AG10803 (cell line): ENCODE measurements at regions not wholly inside any gene's neighbourhood (a gene's known extent, or its start where the extent isn't known, plus 50 kb on each side); places are given as distances from the start of the nearest gene placed in this dataset.
"Not testable (repeated sequence)": the region's sequence is repeated elsewhere in the genome, so short reads cannot be mapped to it uniquely, and the experiment has no call there.

Experiments used
- DNase-seq: peaks from one replicate; pipeline ENCODE4 v3.0.0; 2010; ENCODE audit warnings: low read depth
- H3K4me3 ChIP-seq: 2 replicates; pipeline ENCODE4 v1.5.1; 2011; ENCODE audit warnings: mild to moderate bottlenecking, low read length, control low read depth
- TF ChIP-seq, protein P1 (sequence below): conservative IDR thresholded peaks from 2 replicates; pipeline ENCODE4 v1.5.1; 2011; ENCODE audit warnings: mild to moderate bottlenecking, low read length, control low read depth, inconsistent platforms

- DNase-seq = no peak
- no peak overlapping the region for H3K4me3 ChIP-seq
- TF ChIP-seq, protein P1, sequence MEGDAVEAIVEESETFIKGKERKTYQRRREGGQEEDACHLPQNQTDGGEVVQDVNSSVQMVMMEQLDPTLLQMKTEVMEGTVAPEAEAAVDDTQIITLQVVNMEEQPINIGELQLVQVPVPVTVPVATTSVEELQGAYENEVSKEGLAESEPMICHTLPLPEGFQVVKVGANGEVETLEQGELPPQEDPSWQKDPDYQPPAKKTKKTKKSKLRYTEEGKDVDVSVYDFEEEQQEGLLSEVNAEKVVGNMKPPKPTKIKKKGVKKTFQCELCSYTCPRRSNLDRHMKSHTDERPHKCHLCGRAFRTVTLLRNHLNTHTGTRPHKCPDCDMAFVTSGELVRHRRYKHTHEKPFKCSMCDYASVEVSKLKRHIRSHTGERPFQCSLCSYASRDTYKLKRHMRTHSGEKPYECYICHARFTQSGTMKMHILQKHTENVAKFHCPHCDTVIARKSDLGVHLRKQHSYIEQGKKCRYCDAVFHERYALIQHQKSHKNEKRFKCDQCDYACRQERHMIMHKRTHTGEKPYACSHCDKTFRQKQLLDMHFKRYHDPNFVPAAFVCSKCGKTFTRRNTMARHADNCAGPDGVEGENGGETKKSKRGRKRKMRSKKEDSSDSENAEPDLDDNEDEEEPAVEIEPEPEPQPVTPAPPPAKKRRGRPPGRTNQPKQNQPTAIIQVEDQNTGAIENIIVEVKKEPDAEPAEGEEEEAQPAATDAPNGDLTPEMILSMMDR = no peak
Observed at GRCh38 chr3:106440672-106441071, 571.9 kb upstream of the CBLB start.

- no peak overlapping the region for H3K4me3 ChIP-seq
- no peak for DNase-seq
- TF ChIP-seq, protein P1 = no peak
Observed at GRCh38 chr3:106446271-106446670, 577.5 kb upstream of the CBLB start.

GRCh38 chr3:106447723-106448301 is 579.0 kb upstream of the CBLB start:
- no peak for DNase-seq
- no peak overlapping the region for H3K4me3 ChIP-seq
- TF ChIP-seq, protein P1 = no peak

GRCh38 chr3:106448372-106448966 is 579.7 kb upstream of the CBLB start:
- not testable (repeated sequence) for H3K4me3 ChIP-seq, DNase-seq

- TF ChIP-seq, protein P1 = no peak
- no peak overlapping the region for H3K4me3 ChIP-seq
- no peak for DNase-seq
Observed at GRCh38 chr3:106452096-106452495, 583.3 kb upstream of the CBLB start.

GRCh38 chr3:106454497-106454896 is 585.7 kb upstream of the CBLB start:
- TF ChIP-seq, protein P1 = no peak
- DNase-seq = no peak
- H3K4me3 ChIP-seq = no peak overlapping the region

DNA sequence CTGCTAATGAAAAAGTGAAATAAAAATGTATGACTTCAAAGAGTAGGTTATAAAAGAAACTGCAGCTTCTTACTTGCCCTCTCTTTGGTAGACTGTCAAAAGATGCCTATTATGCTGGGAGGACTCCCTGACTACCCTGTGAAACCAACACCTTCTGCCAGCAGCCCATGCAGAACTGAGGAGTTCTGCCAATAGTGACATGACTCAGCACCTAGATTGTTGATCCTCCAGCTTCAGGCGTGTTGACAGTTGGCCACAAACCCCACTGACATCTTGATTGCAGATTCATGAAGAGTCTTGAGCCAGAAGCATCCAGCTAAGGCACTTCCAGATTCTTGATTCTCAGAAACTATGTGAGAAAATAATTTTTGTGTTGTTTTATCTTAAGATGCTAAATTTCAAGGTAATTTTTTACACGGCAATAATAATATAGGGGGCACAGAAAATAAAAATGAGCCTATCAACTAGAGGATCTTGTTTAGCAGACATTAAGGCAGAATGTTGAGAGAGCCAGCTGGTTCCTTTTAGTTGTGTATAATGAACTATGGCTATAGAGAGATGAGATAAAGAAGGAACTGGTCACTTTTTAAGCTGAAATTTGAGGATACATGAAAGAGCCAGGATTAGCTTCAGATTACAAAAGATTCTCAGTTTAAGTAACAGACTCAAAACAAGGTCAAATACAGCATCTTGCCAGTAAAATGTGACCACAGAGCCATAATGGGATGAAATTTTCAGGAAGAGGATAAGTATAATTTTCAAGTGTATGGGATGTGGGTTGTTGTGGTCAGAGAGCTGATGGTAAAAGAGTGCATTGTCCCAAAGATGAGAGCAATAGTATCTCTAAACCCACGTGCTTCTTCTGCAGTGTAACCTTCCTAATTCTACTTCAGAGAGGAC is 588.7 kb upstream of the CBLB start:
- peak; percentile 97 for DNase-seq

More for the DNA sequence above, 588.7 kb upstream of the CBLB start:
- TF ChIP-seq, protein P1 = no peak
- no peak overlapping the region for H3K4me3 ChIP-seq
